Neural crest cell (in vitro differentiated cells): ENCODE measurements at regions not wholly inside any gene's neighbourhood (a gene's known extent, or its start where the extent isn't known, plus 50 kb on each side); places are given as distances from the start of the nearest gene placed in this dataset.

Experiments used
- DNase-seq: peaks from one replicate; pipeline ENCODE4 v3.0.0; 2021; ENCODE audit warnings: low read depth, mixed read lengths, low spot score
- H3K27ac Mint-ChIP-seq: one replicate; pipeline ENCODE4 v1.8.0; 2021; ENCODE audit warnings: mild to moderate bottlenecking, mixed read lengths; ENCODE audit not compliant: unreplicated experiment
- H3K27me3 Mint-ChIP-seq: 2 replicates; pipeline ENCODE4 v1.8.0; 2021; ENCODE audit warnings: low read depth, mild to moderate bottlenecking, mixed read lengths
- H3K36me3 Mint-ChIP-seq: 2 replicates; pipeline ENCODE4 v1.8.0; 2021; ENCODE audit warnings: low read depth, mild to moderate bottlenecking, mixed read lengths
- H3K4me1 Mint-ChIP-seq: 2 replicates; pipeline ENCODE4 v1.8.0; 2021; ENCODE audit warnings: mixed read lengths
- H3K4me3 Mint-ChIP-seq: one replicate; pipeline ENCODE4 v1.8.0; 2021; ENCODE audit warnings: mild to moderate bottlenecking, mixed read lengths
- H3K9me3 Mint-ChIP-seq: 2 replicates; pipeline ENCODE4 v1.8.0; 2021; ENCODE audit warnings: mixed read lengths
- CTCF ChIP-seq: fragments of 200-600 bp; sonication (generic); conservative IDR thresholded peaks from 2 replicates; pipeline ENCODE4 v1.5.0; 2021; ENCODE audit warnings: antibody characterized with exemption, mild to moderate bottlenecking

GRCh38 chr10:43986374-43986773, 337.7 kb upstream of the ZNF32 start:
- Mint-ChIP-seq H3K4me3 (no peak overlapping the region), H3K9me3 (peaks cover 5% of the 10 kb centered on the region), H3K27me3 (peaks cover 8% of the 10 kb centered on the region), H3K27ac (no peak overlapping the region), H3K36me3 (no peaks in the 10 kb centered on the region), H3K4me1 (peaks cover 6% of the 10 kb centered on the region)
- TF ChIP-seq CTCF: no peak
- no peak for DNase-seq

- no peak for DNase-seq
- no peak overlapping the region for H3K4me3 Mint-ChIP-seq
- peaks cover 4% of the 10 kb centered on the region for H3K9me3 Mint-ChIP-seq
- no peaks in the 10 kb centered on the region for H3K36me3 Mint-ChIP-seq
- peaks cover 6% of the 10 kb centered on the region for H3K4me1 Mint-ChIP-seq
- H3K27me3 Mint-ChIP-seq: peaks cover 8% of the 10 kb centered on the region
- TF ChIP-seq CTCF: no peak
- H3K27ac Mint-ChIP-seq: no peak overlapping the region
Measured at GRCh38 chr10:43985941-43986340, 337.3 kb upstream of the ZNF32 start.

- TF ChIP-seq CTCF: no peak
- no peaks in the 10 kb centered on the region for H3K9me3 Mint-ChIP-seq
- no peak for DNase-seq
- no peak overlapping the region for H3K4me3 Mint-ChIP-seq
- no peaks in the 10 kb centered on the region for H3K36me3 Mint-ChIP-seq
- H3K27ac Mint-ChIP-seq: no peak overlapping the region
- H3K4me1 Mint-ChIP-seq: peaks cover 12% of the 10 kb centered on the region
- H3K27me3 Mint-ChIP-seq: peaks cover 3% of the 10 kb centered on the region
Measured at GRCh38 chr10:43983856-43984271, 335.2 kb upstream of the ZNF32 start.

GRCh38 chr10:43983405-43983804, 334.7 kb upstream of the ZNF32 start:
- peaks cover 12% of the 10 kb centered on the region for H3K4me1 Mint-ChIP-seq
- H3K27me3 Mint-ChIP-seq: peaks cover 2% of the 10 kb centered on the region
- DNase-seq: no peak
- H3K9me3 Mint-ChIP-seq: no peaks in the 10 kb centered on the region
- no peak overlapping the region for H3K27ac Mint-ChIP-seq
- no peak overlapping the region for H3K4me3 Mint-ChIP-seq
- TF ChIP-seq CTCF: no peak
- H3K36me3 Mint-ChIP-seq: no peaks in the 10 kb centered on the region

GRCh38 chr10:43982250-43982649, 333.6 kb upstream of the ZNF32 start:
- peaks cover 12% of the 10 kb centered on the region for H3K4me1 Mint-ChIP-seq
- H3K27me3 Mint-ChIP-seq: no peaks in the 10 kb centered on the region
- no peaks in the 10 kb centered on the region for H3K9me3 Mint-ChIP-seq
- no peak for TF ChIP-seq CTCF
- no peak overlapping the region for H3K27ac Mint-ChIP-seq
- DNase-seq: no peak
- no peak overlapping the region for H3K4me3 Mint-ChIP-seq
- no peaks in the 10 kb centered on the region for H3K36me3 Mint-ChIP-seq

- peaks cover 12% of the 10 kb centered on the region for H3K4me1 Mint-ChIP-seq
- DNase-seq: no peak
- no peak overlapping the region for H3K27ac Mint-ChIP-seq
- H3K27me3 Mint-ChIP-seq: no peaks in the 10 kb centered on the region
- H3K9me3 Mint-ChIP-seq: no peaks in the 10 kb centered on the region
- H3K36me3 Mint-ChIP-seq: no peaks in the 10 kb centered on the region
- no peak overlapping the region for H3K4me3 Mint-ChIP-seq
- TF ChIP-seq CTCF: no peak
Measured at GRCh38 chr10:43981696-43982095, 333.0 kb upstream of the ZNF32 start.
